Thoracic aorta (tissue), 2 donors: ENCODE measurements at regions not wholly inside any gene's neighbourhood (a gene's known extent, or its start where the extent isn't known, plus 50 kb on each side); places are given as distances from the start of the nearest gene placed in this dataset.

ENCODE experiments used
- ATAC-seq: fragments of 150-250 bp; one replicate; pipeline ENCODE4 v1.8.0; 2017; ENCODE audit warnings: low read depth; ENCODE audit not compliant: insufficient number of reproducible peaks, low FRiP score
- DNase-seq: peaks from one replicate; pipeline ENCODE4 v3.0.0-alpha.2; 2020; ENCODE audit warnings: low spot score
- H3K27ac ChIP-seq, 2 donors: fragments of 200-600 bp; sonication (generic); 1 replicate in 1 of 2; 2 replicates in 1 of 2; pipeline ENCODE4 v1.5.1; 2016; ENCODE audit warnings: mild to moderate bottlenecking in 2 of 2, moderate library complexity in 2 of 2
- H3K27me3 ChIP-seq: fragments of 200-600 bp; sonication (generic); replicated peaks from 2 replicates; pipeline ENCODE4 v1.6.0; 2016; ENCODE audit warnings: mild to moderate bottlenecking; ENCODE audit not compliant: insufficient read depth
- H3K36me3 ChIP-seq: fragments of 200-600 bp; sonication (generic); one replicate; pipeline ENCODE4 v1.5.1; 2016
- H3K4me1 ChIP-seq, 2 donors: fragments of 200-600 bp; sonication (generic); 1 replicate in 1 of 2; 2 replicates in 1 of 2; pipeline versions ENCODE4 v1.5.1 to v1.6.0; 2016; ENCODE audit warnings: low read depth in 2 of 2, mild to moderate bottlenecking in 1 of 2; ENCODE audit not compliant: control insufficient read depth in 1 of 2
- H3K4me3 ChIP-seq: fragments of 200-600 bp; sonication (generic); 2 replicates; pipeline ENCODE4 v1.5.1; 2016; ENCODE audit warnings: mild to moderate bottlenecking
- H3K9me3 ChIP-seq: fragments of 200-600 bp; sonication (generic); 2 replicates; pipeline ENCODE4 v1.5.1; 2016
- TF ChIP-seq, protein P1 (sequence below): fragments of 200-600 bp; sonication (generic); IDR thresholded peaks from one replicate; pipeline ENCODE4 v1.5.1; 2019; ENCODE audit warnings: antibody characterized with exemption

DNA sequence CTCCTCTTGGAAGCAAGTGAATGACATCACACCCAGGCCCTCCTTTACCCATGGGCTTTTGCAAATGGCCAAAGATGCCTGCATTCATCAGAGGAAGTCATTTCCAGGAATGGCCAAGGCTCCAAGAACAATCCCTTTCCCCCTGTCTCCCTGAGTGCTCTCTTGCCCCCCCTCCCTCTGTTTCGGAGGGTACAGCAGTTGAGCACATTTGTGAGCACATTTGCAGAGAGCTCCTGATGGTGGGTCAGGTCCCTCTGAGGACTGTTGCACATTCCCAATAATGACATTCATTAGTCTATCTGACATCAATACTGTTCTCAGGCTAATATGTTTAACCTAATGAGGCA is 113.4 kb downstream of the MATN1 start:
- Histone ChIP-seq H3K4me1 (no peaks in the 10 kb centered on the region), H3K27ac (no peak overlapping the region), H3K27me3 (no peaks in the 10 kb centered on the region), H3K4me3 (no peak overlapping the region), H3K9me3 (no peaks in the 10 kb centered on the region), H3K36me3 (no peaks in the 10 kb centered on the region)
- TF ChIP-seq, protein P1, sequence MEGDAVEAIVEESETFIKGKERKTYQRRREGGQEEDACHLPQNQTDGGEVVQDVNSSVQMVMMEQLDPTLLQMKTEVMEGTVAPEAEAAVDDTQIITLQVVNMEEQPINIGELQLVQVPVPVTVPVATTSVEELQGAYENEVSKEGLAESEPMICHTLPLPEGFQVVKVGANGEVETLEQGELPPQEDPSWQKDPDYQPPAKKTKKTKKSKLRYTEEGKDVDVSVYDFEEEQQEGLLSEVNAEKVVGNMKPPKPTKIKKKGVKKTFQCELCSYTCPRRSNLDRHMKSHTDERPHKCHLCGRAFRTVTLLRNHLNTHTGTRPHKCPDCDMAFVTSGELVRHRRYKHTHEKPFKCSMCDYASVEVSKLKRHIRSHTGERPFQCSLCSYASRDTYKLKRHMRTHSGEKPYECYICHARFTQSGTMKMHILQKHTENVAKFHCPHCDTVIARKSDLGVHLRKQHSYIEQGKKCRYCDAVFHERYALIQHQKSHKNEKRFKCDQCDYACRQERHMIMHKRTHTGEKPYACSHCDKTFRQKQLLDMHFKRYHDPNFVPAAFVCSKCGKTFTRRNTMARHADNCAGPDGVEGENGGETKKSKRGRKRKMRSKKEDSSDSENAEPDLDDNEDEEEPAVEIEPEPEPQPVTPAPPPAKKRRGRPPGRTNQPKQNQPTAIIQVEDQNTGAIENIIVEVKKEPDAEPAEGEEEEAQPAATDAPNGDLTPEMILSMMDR: no peak
- DNase-seq (no peak), ATAC-seq (no peak)

DNA sequence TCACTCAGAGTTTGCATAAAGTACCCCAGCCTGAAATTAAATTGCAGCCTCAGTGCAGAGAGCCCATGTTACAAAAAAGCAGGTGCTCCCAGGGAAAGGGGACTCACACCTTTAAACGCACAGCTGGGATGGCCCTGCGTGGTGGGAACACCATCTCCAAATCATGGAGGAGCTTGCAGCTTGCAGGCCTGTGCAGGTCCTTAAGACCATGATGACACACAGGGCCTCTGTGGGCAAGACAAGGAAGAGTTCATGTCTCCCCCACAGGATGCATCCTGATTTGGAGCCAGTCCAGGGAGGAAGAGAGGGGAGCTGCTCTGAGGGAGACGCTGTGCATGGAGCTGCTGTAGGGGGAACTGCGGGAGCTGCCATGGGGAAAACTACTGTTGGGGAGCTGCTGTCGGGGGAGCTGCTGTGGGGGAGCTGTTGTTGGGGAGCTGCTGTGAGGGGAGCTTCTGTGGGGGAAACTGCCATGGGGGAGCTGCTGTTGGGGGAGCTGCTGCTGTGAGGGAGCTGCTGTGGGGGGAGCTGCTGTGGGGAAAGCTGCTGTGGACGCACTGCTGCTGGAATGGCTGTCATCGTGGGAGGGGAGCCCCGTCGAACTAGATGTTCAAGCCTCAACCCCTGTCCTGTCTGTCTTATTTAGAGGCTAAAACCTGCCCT is 113.9 kb downstream of the MATN1 start:
- H3K4me1 ChIP-seq: no peaks in the 10 kb centered on the region
- H3K9me3 ChIP-seq: no peaks in the 10 kb centered on the region
- H3K4me3 ChIP-seq: no peak overlapping the region
- no peak for DNase-seq
- ATAC-seq: no peak
- no peaks in the 10 kb centered on the region for H3K36me3 ChIP-seq
- H3K27ac ChIP-seq: no peak overlapping the region
- TF ChIP-seq, protein P1: no peak
- no peaks in the 10 kb centered on the region for H3K27me3 ChIP-seq

DNA sequence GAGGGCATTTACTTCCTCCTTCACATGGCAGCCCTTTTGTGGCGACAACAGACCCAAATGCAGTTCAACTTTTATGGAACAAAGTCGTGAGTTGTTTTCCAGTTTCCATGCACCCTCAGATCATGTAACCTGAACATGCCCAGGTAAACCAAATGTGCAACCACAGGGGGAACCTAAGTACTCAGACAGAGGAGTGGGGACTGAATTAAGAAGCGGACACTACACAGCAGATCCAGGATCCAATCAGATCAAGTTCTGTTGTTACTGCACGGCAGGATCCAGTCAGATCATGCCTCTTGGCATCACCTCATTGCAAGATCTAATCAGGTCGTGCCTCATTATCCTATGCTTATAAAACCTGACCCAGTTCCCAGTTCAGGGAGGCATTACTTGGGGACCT is 115.7 kb downstream of the MATN1 start:
- TF ChIP-seq, protein P1: no peak
- no peak for ATAC-seq
- Histone ChIP-seq H3K4me1 (no peaks in the 10 kb centered on the region), H3K36me3 (no peaks in the 10 kb centered on the region), H3K4me3 (no peak overlapping the region), H3K27ac (no peak overlapping the region), H3K9me3 (no peaks in the 10 kb centered on the region), H3K27me3 (no peaks in the 10 kb centered on the region)
- DNase-seq: no peak

GRCh38 chr1:30606166-30606565 is 117.2 kb downstream of the MATN1 start:
- H3K27me3 ChIP-seq: no peaks in the 10 kb centered on the region
- TF ChIP-seq, protein P1: no peak
- no peaks in the 10 kb centered on the region for H3K9me3 ChIP-seq
- no peak overlapping the region for H3K4me3 ChIP-seq
- H3K36me3 ChIP-seq: no peaks in the 10 kb centered on the region
- DNase-seq (no peak), ATAC-seq (no peak)
- H3K4me1 ChIP-seq: no peaks in the 10 kb centered on the region
- H3K27ac ChIP-seq: no peak overlapping the region

DNA sequence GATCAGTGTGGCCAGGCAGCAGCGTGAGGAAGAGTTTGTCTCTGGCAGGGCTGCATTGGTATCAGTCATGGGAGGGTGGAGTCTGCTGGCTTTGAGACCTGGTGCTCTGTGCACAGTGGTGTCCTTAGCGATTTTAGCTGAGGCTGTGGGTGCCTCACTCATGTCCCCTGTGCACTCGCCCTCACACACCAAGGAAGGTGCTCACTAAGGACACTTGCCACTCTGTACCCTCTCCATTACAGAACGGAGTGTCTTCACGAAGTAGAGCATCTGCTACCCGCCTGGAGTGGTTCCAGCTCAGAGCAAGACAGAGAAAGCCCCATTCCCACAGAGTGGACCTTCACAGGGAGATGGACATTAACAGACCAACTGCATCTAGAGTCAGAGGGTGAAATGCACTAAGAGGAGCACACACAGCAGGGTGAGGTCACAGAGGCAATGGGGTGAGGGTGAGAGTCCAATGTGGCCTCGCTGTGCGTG is 117.9 kb downstream of the MATN1 start:
- H3K4me1 ChIP-seq: no peaks in the 10 kb centered on the region
- H3K27ac ChIP-seq: no peak overlapping the region
- ATAC-seq (no peak), DNase-seq (no peak)
- no peaks in the 10 kb centered on the region for H3K36me3 ChIP-seq
- no peaks in the 10 kb centered on the region for H3K9me3 ChIP-seq
- no peak overlapping the region for H3K4me3 ChIP-seq
- no peaks in the 10 kb centered on the region for H3K27me3 ChIP-seq
- TF ChIP-seq, protein P1: no peak
